CD4-positive, alpha-beta T cell treated with Interleukin-15 for 1 hour (primary cell): ENCODE measurements at regions not wholly inside any gene's neighbourhood (a gene's known extent, or its start where the extent isn't known, plus 50 kb on each side); places are given as distances from the start of the nearest gene placed in this dataset.
"Not testable (repeated sequence)": the region's sequence is repeated elsewhere in the genome, so short reads cannot be mapped to it uniquely, and the experiment has no call there.

Experiments used
- DNase-seq: peaks from one replicate; pipeline ENCODE4 v3.0.0-alpha.2; 2020

DNA sequence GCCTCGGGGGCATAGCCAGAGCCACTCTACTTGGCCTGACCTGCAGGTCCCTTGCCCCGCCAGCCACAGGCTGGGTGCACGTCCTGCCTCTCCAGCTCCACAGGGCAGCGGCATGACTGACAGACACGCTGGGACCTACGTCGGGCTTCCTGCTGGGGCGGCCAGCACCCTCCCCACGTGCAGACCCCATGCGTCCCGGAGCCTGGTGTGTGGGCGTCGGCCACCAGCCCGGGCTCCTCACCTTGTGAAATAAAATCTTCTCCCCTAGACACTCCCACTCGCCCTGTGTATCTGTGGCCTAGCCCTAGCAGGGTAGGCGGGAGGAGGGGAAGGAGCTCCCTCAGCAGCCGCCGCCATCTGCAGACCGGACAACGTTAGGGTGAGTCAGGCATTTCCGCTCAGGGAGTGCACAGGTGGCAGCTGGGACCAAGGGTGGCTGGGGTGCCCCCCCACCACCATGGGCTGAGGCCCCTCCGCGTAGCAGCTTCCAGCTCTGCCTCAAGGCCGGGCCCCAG lies 119.5 kb downstream of the IGLL1 start:
- not testable (repeated sequence) for DNase-seq

DNA sequence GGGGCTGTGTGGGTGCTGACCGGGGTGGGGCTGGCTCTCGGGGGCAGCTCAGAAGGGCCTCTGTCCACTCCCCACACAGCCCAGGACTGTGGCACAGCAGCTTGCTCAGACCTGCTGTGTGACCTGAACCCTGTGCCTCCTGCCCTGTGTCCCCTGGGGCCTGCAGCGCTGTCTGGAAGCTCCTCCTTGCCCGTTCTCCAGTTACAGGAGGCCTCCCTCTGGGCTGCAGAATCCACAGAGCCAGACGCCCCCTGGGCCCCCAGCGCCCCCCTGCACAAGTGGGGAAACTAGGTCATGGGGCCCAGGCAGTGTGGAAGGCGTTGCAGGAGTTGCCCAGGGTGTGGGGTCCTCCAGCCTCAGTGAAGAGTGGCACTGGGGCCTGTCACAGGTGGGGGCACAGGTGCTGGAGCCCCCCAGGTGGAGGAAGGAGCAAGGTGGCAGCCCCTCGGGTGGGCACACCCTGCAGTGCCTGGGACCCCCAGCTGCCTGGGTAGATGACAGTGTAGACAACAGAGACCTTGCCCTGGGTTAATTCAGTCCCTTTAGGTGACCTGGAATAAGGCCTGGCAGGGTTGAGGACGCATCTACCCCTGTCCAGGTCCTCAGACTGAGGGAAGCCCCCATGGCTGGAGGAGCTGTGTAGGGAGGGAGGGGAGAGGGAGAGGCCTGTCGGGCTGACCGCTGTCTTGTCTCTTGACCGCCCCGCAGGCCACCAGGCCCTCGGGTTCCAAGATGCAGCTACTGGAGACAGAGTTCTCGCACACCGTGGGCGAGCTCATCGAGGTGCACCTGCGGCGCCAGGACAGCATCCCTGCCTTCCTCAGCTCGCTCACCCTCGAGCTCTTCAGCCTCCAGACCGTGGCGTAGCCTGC lies 120.2 kb downstream of the IGLL1 start:
- DNase-seq = not testable (repeated sequence)

- no peak for DNase-seq
These were observed 121.2 kb downstream of the IGLL1 start for GRCh38 chr22:23458663-23459541.

GRCh38 chr22:23457380-23457985 lies 122.6 kb downstream of the IGLL1 start:
- no peak for DNase-seq

DNA sequence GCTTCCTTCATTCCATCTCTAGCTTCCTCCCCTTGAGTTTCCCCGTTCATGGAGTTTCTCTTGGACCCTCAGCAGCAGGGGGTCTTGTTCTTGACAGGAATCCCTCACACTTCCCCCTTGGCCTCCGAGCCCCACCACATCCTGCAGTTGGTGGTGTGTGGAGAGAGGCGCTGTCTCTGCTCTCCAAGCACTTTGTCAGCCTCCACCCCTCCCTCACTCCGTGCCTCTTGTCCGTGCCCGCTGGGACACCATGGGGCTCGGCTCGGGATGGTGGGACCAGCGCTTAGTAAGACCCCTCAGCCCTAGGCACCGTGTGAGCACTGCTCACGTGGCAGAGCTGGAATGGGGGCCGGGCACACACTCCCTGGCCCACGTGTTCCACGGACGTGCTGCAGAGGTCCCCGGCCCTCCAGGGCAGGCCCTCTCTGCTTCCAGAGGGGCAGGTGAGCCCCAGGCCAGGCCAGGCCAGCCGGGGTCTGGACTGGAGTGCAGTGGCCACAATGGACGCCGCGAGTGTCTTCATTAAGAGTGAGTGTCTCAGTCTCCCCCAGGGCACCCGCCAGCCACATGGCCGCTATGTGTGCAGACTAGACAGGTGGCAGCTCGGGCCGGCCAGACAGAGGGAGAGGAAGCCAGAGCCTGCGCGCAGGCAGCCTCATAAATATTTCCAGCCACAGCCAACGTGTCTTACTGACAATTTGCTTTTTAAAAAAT lies 123.3 kb downstream of the IGLL1 start:
- DNase-seq = not testable (repeated sequence)

GRCh38 chr22:23454345-23454744 lies 125.7 kb downstream of the IGLL1 start:
- DNase-seq = not testable (repeated sequence)

DNA sequence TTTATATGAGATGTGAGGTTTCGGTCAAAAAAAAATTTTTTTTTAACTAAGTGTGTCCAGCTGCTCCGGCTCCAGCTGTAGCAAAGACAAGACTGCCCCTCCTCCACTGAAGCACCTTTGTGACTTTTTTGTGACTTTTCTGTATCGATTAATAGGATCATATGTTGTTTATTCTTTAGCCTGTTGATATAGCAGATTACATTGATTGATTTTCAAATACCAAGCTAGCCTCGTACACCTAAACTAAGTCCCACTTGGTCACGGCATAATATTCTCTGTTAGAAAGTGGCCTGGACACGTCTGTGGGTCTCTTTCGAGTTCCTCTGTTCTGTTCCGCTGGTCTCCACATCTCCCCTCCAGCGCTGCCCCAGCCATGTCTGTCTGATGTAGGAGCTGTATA lies 126.8 kb downstream of the IGLL1 start:
- DNase-seq = no peak

GRCh38 chr22:23452231-23453010 lies 127.7 kb downstream of the IGLL1 start:
- no peak for DNase-seq

DNA sequence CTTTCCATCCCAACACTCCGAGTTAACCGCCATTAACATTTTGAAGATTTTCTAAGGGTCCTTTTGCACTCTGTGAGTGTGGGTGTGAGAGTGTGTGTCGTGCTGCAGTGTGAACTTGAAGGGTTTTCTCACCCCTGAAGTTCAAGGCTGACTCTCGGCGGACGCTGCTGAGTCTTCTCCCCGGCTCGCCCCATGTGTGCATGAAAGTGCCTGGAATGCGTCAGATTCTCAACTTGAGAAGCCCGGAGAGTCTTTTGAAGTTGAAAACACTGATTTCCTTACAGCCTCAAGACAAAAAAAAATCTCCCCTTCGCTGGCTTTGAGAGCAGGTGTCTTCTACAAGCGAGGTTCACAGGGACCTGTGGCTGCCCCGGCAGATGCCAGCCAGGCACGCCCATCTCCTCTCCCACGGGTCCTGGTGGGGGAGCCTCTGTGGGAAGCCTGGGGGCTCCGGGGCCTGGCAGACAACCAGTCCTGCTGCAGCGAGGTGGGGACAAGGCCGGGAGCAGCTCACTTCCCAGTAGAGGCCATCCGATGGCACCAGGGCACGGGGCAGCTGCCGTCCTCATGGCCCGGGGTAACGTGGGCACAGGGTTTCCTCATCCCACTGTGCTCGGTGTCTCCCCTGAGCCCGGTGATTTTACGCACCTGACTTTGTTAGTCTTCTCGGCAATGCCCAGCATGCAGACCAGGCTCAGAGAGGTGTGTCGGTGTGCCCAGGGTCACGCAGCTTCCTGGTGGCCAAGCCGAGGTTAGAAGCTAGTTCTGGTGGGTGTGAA lies 128.4 kb downstream of the IGLL1 start:
- not testable (repeated sequence) for DNase-seq

DNA sequence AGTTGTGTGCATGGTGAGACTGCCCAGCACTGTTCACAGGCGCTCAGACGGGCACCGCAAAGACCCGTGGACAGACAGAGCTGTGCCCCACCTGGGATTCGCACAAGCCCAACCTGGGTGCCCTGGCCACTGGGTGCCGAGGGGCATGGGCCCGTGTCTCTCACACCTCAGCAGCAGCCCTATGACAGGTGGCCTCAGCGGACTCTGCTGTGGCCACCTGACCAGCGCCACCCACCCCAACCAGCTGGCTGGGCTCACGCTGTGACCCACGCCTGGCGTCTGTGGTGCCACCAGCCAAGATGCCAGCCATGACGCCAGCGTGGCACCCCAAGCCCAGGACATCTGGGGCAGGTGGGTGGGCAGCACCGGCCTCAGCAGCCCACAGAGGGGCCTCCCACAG lies 129.3 kb downstream of the IGLL1 start:
- not testable (repeated sequence) for DNase-seq

- no peak for DNase-seq
These were observed 129.7 kb downstream of the IGLL1 start for GRCh38 chr22:23450434-23450795.

GRCh38 chr22:23449748-23450433 lies 130.2 kb downstream of the IGLL1 start:
- not testable (repeated sequence) for DNase-seq

- not testable (repeated sequence) for DNase-seq
These were observed 131.4 kb downstream of the IGLL1 start for GRCh38 chr22:23448499-23449288.

DNA sequence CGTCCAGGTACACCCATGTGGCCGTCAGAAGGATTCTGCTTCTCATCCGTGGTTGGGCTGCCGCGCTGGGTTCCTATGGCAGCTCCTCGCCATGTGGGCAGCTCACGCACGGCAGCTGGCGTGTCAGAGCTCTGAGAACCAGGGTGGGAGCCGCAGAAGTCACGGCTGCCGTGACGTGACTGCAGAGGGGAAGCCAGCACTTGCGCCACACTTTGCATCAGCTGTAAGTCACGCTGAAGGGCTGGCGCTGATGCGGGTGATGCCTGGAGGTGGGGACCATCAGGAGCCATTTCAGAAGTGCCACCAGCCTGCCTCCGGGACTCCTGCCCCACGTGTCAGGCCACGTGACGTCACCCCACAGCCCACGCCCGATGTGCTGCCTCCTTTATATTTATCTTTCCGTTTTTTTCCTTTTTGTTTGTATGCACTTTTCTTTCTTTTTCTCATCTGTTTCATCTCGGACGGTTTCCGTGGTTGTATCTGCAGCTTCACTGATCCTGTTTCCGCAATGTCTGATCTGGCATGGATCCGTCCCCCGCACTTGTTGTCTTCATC lies 133.2 kb downstream of the IGLL1 start:
- DNase-seq = no peak

DNA sequence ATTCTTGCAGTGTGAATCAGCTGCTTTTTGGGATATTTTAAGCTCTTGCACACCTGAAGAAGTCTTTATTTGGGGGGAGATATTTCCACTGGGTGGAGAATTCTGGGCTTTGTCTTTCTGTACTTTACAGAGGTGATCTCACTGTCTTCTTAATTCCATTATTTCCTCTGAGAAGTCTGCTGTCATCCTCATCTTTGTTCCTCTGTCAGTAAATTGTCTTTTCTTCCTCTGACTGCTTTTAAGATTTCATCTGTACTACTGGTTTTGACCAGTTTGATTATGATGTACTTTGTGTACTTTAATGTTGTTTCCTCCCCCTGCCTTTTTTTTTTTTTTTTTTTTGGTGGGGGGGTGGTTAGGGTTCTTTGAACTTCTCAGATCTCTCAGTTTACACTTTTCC lies 133.9 kb downstream of the IGLL1 start:
- not testable (repeated sequence) for DNase-seq

GRCh38 chr22:23443905-23444304 lies 136.2 kb downstream of the IGLL1 start:
- DNase-seq = not testable (repeated sequence)

DNA sequence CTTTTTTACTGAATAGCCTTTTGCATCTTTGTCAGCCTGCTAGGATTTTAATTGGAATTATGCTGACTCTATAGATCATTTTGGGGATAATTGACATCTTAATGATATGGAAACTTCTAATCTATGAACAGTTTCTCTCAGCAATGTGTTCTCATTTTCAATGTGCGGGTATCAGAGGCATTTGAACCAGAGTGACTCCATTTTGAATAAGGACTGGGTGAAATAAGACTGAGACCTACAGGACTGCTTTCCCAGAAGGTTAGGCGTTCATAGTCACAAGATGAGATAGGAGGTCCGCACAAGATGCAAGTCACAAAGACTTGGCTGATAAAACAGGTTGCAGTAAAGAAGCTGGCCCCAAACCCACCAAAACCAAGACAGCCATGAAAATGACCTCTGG lies 140.5 kb downstream of the IGLL1 start:
- not testable (repeated sequence) for DNase-seq

DNA sequence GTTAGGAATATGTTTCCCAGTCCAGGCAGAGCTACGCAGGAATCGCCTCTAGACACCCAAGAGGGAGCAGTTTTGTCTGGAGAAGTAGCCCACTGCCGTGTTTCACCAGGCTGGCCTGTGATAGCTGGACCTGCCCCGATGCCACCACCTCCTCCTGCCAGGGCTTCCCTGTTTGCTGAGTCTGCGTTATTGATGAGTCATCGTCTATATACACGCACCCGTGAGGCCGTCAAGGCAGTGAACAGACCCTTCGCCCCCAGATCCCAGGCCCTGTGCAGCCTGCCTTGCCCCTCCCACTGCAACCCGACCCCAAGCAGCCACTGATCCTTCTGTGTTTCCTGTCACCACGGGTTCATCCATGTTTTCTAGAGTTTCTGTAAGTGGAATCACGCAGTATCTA lies 141.9 kb downstream of the IGLL1 start:
- no peak for DNase-seq

- no peak for DNase-seq
These were observed 142.3 kb downstream of the IGLL1 start for GRCh38 chr22:23437779-23438178.
